ENCODE measurements at regions not wholly inside any gene's neighbourhood (a gene's known extent, or its start where the extent isn't known, plus 50 kb on each side); places are given as distances from the start of the nearest gene placed in this dataset.
A peak's percentile ranks its signal among the peaks of the same experiment; 100 is the strongest.

DNA sequence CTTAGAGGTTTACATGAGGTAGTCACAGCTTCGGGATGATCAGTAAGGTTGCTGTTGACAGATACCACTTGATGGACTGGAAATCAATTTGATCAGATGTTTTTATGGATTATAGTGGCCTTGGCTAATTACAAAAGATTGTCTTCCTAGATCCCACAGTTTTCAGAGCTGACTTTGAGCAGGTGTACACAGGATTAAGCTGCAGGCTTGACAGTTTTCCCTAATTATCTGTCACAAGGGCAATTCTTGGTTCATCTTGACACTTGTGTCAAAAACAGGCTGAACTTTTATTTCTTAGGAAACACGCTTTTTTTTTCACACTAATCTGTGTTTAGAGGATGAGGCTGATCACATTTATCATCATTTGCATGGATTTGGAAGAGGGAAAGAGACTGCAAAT lies 824.0 kb upstream of the PIK3C3 start:
- no peak for ATAC-seq
- TF ChIP-seq EZH2phosphoT487 (IDR thresholded peaks at IDR 0.05; ENCODE audit: borderline replicate concordance, low read length) (no peak), EZH2 (IDR thresholded peaks at IDR 0.05; ENCODE audit: low read length, unreplicated experiment) (no peak)
- TF ChIP-seq, protein P1, sequence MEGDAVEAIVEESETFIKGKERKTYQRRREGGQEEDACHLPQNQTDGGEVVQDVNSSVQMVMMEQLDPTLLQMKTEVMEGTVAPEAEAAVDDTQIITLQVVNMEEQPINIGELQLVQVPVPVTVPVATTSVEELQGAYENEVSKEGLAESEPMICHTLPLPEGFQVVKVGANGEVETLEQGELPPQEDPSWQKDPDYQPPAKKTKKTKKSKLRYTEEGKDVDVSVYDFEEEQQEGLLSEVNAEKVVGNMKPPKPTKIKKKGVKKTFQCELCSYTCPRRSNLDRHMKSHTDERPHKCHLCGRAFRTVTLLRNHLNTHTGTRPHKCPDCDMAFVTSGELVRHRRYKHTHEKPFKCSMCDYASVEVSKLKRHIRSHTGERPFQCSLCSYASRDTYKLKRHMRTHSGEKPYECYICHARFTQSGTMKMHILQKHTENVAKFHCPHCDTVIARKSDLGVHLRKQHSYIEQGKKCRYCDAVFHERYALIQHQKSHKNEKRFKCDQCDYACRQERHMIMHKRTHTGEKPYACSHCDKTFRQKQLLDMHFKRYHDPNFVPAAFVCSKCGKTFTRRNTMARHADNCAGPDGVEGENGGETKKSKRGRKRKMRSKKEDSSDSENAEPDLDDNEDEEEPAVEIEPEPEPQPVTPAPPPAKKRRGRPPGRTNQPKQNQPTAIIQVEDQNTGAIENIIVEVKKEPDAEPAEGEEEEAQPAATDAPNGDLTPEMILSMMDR (conservative IDR thresholded peaks at IDR 0.05; ENCODE audit: low read depth, low read length): no peak
- no peaks in the 10 kb centered on the region for H3K79me2 ChIP-seq (ENCODE audit: low read length)
- BruUV-seq (replicated peaks): no TSS peak
- ChIA-PET POLR2A (ENCODE audit: unreplicated experiment) (no interaction called here), CTCF (no interaction called here)
- H3K9me3 ChIP-seq (ENCODE audit: low read length): no peaks in the 10 kb centered on the region
- H3K4me1 ChIP-seq (ENCODE audit: insufficient read depth, low read length): peaks cover 18% of the 10 kb centered on the region
- intact Hi-C loops (cut with micrococcal nuclease): no loop called here
- no peak overlapping the region for H2AFZ ChIP-seq (ENCODE audit: low read length)
- H4K20me1 ChIP-seq (ENCODE audit: low read length): no peaks in the 10 kb centered on the region
- no peak overlapping the region for H3K9ac ChIP-seq (ENCODE audit: low read length)
- H3K27ac ChIP-seq (ENCODE audit: low read length): no peak overlapping the region
- no peak overlapping the region for H3K4me2 ChIP-seq (ENCODE audit: low read length)
- H3K9me2 ChIP-seq (replicated peaks; ENCODE audit: low read length): no peaks in the 10 kb centered on the region
- no peaks in the 10 kb centered on the region for H3K36me3 ChIP-seq (ENCODE audit: low read depth, low read length)
- H3K27me3 ChIP-seq (ENCODE audit: low read length): no peaks in the 10 kb centered on the region
- H3K4me3 ChIP-seq (ENCODE audit: low read length): no peak overlapping the region
- no peaks in the 10 kb centered on the region for H3F3A ChIP-seq (ENCODE audit: low read length, unreplicated experiment)
- DNase-seq: no peak

GRCh38 chr18:41128545-41128944 lies 826.5 kb upstream of the PIK3C3 start:
- POLR2A ChIA-PET (ENCODE audit: unreplicated experiment): no interaction called here

DNA sequence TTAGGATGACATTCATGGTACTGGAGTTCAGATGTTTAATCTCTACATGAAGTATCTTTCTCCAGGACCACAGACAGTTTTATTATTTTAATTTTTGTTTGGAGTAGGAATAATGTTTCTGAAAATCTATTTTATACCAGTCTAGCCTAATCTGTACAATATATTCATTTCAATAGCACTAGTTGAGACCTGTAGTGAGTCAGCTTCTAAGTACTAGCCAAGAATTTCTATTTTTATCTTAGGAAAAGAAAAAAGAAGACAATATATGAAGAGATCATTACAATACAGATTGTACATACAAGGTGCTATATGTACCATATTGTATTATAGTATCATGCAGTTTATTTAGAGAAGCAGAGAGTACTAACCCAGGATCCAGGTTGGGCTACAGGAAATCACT lies 826.9 kb upstream of the PIK3C3 start:
- Histone ChIP-seq H3K4me3 (ENCODE audit: low read length) (no peak overlapping the region), H4K20me1 (ENCODE audit: low read length) (no peaks in the 10 kb centered on the region), H3F3A (ENCODE audit: low read length, unreplicated experiment) (no peaks in the 10 kb centered on the region), H3K79me2 (ENCODE audit: low read length) (no peaks in the 10 kb centered on the region), H3K9ac (ENCODE audit: low read length) (no peak overlapping the region), H3K9me2 (replicated peaks; ENCODE audit: low read length) (no peaks in the 10 kb centered on the region), H3K4me1 (ENCODE audit: insufficient read depth, low read length) (peaks cover 21% of the 10 kb centered on the region), H3K27me3 (ENCODE audit: low read length) (no peaks in the 10 kb centered on the region), H3K9me3 (ENCODE audit: low read length) (no peaks in the 10 kb centered on the region), H3K4me2 (ENCODE audit: low read length) (no peak overlapping the region), H3K36me3 (ENCODE audit: low read depth, low read length) (no peaks in the 10 kb centered on the region), H2AFZ (ENCODE audit: low read length) (no peak overlapping the region), H3K27ac (ENCODE audit: low read length) (no peak overlapping the region)
- no peak for TF ChIP-seq EZH2 (IDR thresholded peaks at IDR 0.05; ENCODE audit: low read length, unreplicated experiment)
- TF ChIP-seq, protein P1 (conservative IDR thresholded peaks at IDR 0.05; ENCODE audit: low read depth, low read length): no peak
- no peak for TF ChIP-seq EZH2phosphoT487 (IDR thresholded peaks at IDR 0.05; ENCODE audit: borderline replicate concordance, low read length)
- DNase-seq (no peak), ATAC-seq (0 out of 2 replicates have a peak, but pooled peaks have one; percentile 35)
- intact Hi-C loops (cut with micrococcal nuclease): loop anchor here (10.0 kb wide), 2 partner anchors 127 to 247 kb away; no protein-coding TSS in a partner anchor
- no TSS peak for BruUV-seq (replicated peaks)
- POLR2A ChIA-PET (ENCODE audit: unreplicated experiment): no interaction called here
- CTCF ChIA-PET: no interaction called here

More at GRCh38 chr18:41128545-41128944, 826.5 kb upstream of the PIK3C3 start:
- H3K4me2 ChIP-seq (ENCODE audit: low read length): no peak overlapping the region
- H3K9me3 ChIP-seq (ENCODE audit: low read length): no peaks in the 10 kb centered on the region
- no TSS peak for BruUV-seq (replicated peaks)
- no peaks in the 10 kb centered on the region for H3K36me3 ChIP-seq (ENCODE audit: low read depth, low read length)
- H2AFZ ChIP-seq (ENCODE audit: low read length): no peak overlapping the region
- no peak for TF ChIP-seq EZH2 (IDR thresholded peaks at IDR 0.05; ENCODE audit: low read length, unreplicated experiment)
- no peak for TF ChIP-seq EZH2phosphoT487 (IDR thresholded peaks at IDR 0.05; ENCODE audit: borderline replicate concordance, low read length)
- TF ChIP-seq, protein P1 (conservative IDR thresholded peaks at IDR 0.05; ENCODE audit: low read depth, low read length): no peak
- no peak overlapping the region for H3K27ac ChIP-seq (ENCODE audit: low read length)
- H3K79me2 ChIP-seq (ENCODE audit: low read length): no peaks in the 10 kb centered on the region
- no peaks in the 10 kb centered on the region for H3K9me2 ChIP-seq (replicated peaks; ENCODE audit: low read length)
- DNase-seq (peak; percentile 8), ATAC-seq (peak; percentile 43; the same call in 1 of the 2 replicates)
- no peaks in the 10 kb centered on the region for H4K20me1 ChIP-seq (ENCODE audit: low read length)
- H3K27me3 ChIP-seq (ENCODE audit: low read length): no peaks in the 10 kb centered on the region
- intact Hi-C loops (cut with micrococcal nuclease): loop anchor here (10.0 kb wide), 2 partner anchors 126 to 246 kb away; no protein-coding TSS in a partner anchor
- CTCF ChIA-PET: no interaction called here
- H3K4me3 ChIP-seq (ENCODE audit: low read length): no peak overlapping the region
- no peaks in the 10 kb centered on the region for H3F3A ChIP-seq (ENCODE audit: low read length, unreplicated experiment)
- H3K4me1 ChIP-seq (ENCODE audit: insufficient read depth, low read length): peaks cover 21% of the 10 kb centered on the region
- H3K9ac ChIP-seq (ENCODE audit: low read length): no peak overlapping the region
